ACHN (cell line): ENCODE measurements at regions not wholly inside any gene's neighbourhood (a gene's known extent, or its start where the extent isn't known, plus 50 kb on each side); places are given as distances from the start of the nearest gene placed in this dataset.

Experiments
- DNase-seq: peaks from one replicate; pipeline ENCODE4 v3.0.0-alpha.2; 2015
- in situ Hi-C: cut with HindIII; loops from 2 replicates; pipeline ENCODE4 v1.10.0; 2017; ENCODE audit warnings: low sequenced_read_pairs, low pct_ligation_motif_present, low pct_unique_long_range_greater_than_20kb

DNA sequence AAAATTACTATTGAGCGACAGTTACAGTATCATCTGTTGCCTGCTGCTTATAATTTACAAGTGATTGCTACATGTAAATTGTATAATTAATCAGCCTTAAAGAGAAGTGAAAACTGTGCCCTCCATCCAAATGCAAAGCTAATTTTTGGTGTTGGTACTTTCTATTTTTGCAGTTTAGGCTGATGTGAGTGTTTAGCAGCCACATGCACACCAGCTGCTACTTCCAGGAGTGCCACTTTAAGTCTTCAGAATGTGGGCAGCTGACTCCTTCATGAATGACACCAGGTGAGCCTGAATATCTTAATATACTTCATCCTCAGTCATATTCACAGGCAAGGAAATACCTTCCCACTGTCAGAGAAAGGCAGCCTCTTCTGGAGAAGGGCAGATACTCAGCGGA lies 149.8 kb upstream of the RASGEF1B start:
- DNase-seq, result no peak
- in situ Hi-C loops, result no loop called here

DNA sequence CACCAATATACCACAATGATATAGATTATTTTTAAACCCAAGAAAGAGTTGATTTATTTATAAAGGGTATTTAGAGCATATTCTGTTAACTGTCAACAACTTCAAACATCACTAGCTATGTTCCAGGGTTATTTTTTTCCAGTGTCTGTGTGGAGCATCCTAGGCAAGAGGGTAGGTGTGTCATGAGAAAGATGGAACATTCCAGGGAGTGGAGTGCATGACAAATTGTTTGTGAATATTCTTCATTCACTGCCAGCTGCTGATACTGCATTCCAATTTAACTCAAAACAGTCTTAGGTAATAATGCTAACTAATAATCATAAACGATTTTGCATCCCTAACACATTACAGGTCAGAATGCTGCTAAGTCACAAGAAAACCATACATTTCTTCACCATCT lies 148.7 kb upstream of the RASGEF1B start:
- DNase-seq, result no peak
- in situ Hi-C loops, result no loop called here

DNA sequence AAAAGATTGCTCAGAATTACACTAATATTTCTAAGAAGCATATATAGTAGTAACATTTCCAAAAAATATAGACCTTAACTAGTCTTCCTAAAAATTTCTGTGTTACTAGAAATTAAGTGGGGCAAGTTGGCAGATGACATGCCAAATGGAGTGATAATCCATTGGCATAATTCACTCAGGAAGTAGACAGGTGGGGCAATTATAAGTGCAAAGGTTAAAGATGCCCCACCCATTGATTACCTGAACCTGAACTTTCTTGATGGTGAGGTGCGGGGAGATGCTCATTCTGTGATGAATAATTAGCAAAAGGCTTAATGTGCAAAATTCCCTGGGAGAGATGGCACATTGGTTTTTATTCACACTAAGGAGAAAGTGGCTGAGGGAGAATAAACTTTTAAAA lies 145.8 kb upstream of the RASGEF1B start:
- DNase-seq, result no peak
- in situ Hi-C loops, result no loop called here

DNA sequence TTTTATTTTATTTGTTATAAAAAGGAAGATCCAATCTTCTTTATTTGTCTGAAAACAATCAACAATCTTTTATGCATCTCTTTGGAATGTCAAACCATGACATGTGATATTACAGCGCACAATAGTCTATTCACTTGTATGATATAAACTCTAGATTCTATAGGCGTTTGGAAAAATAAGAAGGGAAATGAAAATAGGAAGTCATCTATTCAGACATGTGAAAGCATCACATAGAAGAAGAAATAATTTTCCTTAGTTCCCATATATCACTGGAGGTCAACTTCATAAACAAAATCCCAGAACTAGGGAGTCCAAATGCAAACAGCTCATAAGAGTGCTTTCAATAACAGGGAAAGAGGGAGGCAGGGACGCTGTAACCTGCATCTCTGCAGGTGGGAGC lies 139.5 kb upstream of the RASGEF1B start:
- DNase-seq, result no peak

DNA sequence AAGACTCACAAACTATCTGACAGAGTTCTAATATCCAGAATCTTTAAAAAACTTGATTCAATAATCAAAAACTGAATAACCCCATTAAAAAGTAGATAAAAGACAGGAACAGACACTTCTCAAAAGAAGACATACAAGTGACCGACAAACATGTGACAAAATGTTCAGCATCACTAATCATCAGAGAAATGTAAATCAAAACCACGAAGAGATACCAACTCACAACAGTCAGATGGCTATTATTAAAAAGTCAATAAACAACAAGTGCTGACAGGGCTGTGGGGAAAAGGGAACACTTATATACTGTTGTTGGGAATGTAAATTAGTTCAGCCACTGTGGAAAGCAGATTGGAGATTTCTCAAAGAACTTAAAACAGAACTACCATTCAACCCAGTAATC lies 138.1 kb upstream of the RASGEF1B start:
- in situ Hi-C loops, result no loop called here

More for the DNA sequence above, 139.5 kb upstream of the RASGEF1B start:
- in situ Hi-C loops, result no loop called here

DNA sequence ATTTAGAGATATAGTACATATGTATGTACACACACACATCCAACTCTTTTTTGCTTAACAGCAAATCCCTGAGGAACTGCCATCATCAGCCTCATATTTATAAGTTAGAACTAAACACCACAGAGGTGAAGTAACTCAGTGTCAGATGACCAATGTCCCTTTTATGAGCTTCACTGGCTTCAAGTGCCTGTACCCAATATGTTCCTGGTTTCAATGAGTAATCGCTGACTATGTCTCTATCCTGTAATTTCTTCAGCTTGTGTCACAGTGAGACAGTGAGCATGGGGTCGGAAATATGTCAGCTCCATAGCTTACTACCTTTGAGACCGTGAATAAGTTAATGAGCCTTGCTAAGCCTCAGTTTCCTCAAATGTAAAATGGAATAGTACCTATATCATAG lies 136.2 kb upstream of the RASGEF1B start:
- no peak for DNase-seq
- in situ Hi-C loops, result no loop called here

More for the DNA sequence above, 138.1 kb upstream of the RASGEF1B start:
- no peak for DNase-seq

DNA sequence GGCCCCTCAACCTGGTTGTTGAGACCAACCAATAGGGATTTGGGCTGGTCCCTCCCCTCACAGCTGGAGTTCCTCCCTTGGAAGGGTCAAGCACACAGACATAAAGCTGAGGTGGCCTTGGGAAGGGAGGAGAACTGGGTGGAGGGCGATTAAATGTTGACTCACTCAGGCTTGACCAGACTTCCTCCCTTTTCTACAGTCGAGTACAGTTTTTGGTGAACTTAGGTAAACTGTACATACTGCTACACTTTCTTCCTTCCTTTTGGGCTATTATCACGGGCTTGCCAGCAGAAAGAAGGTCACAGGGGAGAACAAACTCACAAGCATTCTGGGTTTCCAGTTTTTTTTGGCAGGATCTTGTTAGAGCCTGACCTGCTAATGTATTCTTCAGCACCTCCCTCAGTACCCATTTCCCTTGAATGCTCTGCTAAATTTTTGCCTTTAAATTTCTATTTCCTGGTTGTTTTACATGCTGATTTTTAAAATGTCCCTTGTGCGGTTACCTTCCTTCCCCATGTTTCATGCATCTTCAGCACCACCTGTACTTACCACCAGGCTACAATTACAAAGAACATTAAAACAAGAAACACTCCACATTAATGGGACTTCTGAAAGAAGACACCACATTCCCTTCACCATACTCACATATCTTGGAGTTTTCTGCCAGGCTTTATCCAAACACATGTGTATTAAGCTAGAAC lies 135.2 kb upstream of the RASGEF1B start:
- DNase-seq, result no peak
- in situ Hi-C loops, result no loop called here

DNA sequence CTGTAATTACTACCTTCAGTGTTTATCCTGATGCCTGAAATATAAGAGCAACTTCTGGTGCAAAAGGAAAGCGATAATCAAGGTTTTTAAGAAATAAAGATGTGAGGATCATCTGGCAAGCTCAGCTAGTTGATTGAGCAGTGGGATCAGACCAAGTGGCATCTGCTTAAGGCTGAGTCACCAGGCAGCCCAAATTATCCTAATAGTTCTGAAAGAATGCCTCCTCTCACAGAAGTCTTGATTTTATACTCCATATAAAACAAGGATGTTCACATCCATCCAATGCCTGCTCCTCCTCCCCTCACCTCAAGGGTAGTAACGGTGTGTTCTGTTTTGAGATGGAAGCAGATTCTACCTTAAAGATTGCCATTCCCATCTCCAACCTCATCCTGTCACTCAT lies 134.5 kb upstream of the RASGEF1B start:
- in situ Hi-C loops, result no loop called here

DNA sequence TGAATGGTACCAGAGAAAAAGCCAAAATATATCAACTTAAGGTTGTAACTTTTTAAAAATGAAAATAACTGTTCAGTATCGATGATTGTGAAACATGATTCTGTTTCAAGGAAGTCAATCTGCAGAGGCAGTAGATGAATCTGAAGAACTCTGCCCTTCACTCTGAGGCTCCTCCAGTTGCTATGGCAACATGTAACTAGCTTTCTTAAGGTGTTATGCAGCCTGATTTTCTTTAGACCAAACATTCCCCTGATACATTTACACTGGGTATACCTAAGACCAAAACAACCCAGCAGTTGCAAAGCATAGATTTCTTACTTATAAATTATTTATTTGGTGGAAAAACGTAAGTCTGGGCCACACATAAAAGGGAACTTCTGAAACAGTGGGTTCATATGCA lies 133.6 kb upstream of the RASGEF1B start:
- in situ Hi-C loops, result no loop called here
- no peak for DNase-seq

More for the DNA sequence above, 134.5 kb upstream of the RASGEF1B start:
- no peak for DNase-seq

DNA sequence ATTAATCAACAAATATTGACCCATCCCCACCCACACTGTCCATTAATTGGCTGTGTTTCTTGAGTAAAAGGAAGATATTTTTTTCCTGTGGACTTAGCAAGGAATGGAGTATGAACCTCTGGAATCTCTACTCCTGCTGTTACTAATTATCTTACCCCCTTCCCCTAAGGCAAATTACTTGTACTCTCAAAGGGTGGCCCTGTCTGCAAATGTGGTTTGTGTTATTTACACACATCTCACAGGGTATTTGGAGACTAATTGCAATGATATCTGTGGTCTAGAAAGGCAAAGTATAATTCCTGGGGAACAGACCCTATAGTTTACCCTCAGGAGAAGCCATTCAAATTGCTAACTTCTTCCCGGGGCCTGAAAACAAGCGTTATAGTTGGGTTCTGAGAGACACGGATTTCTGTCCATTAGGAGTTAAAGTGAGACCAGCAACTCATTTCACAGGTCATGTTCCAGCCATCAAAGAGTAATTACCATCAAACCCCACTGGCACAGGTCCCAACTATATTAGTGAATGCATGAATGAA lies 133.0 kb upstream of the RASGEF1B start:
- in situ Hi-C loops, result no loop called here
- DNase-seq, result no peak

DNA sequence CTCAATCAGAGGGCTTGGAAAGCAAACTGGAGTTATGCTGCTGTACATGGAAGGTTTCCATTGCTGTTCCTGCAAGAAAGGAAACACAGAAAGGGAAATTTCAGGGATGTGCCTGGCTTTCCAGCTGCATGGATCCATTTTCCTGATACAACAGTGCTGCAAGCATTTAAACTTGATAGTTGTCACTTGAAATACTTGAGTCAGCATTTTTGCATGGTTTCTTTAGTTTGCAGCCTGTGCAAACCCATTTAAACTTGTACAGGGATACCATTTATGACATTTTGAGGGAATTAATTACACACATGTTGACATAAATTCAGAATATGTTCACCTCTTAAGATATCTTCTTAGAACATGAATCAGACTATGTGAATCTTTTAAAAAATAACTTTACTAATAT lies 131.1 kb upstream of the RASGEF1B start:
- DNase-seq, result no peak
- in situ Hi-C loops, result no loop called here

DNA sequence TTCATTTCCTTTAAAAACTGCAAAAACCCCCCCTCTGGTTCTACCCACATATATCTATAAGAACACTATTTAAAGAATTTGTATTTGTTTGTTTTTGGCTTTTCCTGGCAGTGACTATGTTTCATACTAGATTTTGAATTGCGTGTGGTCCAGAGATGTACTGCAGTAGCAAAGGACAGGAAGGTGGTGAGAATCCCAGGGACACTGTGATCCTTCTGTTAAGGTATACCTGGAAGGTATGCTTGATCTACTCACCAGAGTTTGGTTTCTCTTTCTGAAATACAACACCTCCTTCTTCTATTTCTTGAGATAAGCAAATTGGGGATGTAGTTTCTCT lies 129.6 kb upstream of the RASGEF1B start:
- no peak for DNase-seq
- in situ Hi-C loops, result no loop called here

DNA sequence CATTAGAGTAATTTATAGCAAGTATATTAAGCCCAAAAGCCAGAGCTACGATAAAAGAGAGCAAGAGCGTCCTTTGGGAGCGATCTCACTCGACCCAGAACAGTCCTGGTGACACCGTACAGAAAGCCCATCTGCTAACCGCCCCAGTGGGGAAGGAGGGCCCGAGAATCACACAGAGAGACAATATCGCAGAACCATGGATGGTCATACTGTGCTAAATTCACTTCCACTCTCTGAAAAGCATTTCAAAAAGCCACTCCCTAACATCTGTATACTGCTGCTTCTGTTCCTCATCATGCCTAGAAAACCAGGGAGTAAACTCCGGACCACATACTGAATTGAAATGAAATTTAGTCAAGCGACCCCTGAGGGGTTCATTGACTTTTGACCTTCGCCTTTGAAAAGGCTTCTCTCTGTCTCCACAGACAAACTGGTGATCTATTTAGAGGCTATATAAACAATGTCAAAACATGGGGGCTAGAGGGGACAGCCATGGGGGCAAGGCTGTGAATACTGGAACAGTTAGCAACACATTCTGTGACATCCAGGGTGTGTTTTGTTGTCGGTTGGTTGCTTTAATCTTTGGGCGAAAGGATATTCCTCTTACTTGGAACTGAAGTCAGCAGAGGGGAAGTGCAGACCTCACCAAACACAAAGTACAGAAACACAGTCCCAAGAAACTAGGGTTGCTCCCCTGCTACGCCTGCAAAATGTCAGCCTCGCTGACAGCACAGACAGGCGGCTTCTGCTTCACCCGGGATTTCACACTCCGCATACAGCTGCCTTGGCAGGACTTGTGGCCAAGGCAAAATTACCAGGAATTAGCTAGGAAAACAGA lies 129.0 kb upstream of the RASGEF1B start:
- no peak for DNase-seq
- in situ Hi-C loops, result no loop called here

DNA sequence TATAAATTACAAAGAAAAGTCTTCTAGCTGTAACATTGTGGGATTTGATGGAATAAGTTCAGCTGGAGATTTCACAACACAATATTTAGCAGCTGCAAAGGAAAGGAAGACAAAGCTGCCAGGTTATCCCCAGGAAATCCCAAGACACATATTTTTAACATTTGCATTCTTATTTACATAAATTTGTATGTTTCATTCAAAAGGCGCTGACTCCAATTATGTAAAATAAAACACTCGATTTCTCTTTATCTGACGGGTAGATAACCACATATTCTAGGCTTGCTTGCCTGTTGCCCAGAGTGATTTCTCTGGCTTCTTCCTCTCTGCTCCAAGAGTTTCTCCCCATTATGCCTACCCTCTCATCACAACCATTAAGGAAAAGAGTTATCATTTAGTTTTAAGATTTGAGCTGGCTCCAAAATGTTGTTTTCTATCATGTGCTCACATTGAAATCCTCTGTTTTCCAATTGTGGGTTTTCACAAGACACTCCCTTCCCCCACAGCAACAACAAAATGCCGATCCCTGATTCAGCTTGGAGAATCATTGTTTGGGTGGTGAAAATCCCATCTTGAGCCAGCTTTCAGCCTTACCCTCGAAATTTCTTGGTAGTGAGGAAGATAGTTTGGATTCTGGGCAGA lies 128.2 kb upstream of the RASGEF1B start:
- in situ Hi-C loops, result no loop called here
- DNase-seq, result no peak

DNA sequence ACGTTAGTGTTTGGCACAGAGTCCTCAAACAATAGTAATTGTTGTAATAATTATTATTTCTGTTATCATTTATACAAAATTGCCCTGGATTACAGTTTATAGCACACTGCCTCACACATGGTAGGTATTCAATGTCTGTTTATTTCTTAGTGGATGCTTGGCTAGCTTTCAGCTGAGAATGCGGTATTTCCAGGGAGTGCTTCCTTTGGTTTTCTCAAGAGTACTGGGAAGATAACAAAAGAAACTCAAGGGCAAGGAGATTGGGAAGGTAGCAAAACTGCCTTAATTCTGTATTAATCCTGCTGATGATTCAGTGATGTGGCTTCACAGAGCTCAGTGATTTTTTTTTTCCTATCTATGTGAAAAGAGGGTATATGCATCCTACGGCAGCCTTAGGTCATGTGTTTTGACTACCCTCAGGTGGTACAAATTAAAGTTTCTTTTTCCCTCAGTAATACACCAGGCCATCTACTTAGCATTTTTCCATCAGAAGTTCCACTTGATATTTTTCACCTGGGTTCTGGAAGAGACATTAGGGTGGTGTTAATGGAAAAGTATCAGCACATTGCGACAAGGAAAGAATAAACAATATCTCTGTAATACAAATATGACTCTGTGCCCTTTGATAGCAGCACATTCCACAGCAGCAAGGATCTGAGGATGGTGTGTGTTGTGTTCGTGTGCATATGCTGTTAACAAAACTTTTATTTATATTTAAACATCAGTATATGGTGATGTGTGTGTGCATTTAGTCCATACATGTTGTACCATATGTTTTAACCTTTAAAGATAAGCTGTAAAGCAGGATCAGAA lies 124.3 kb upstream of the RASGEF1B start:
- DNase-seq, result no peak
- in situ Hi-C loops, result no loop called here

DNA sequence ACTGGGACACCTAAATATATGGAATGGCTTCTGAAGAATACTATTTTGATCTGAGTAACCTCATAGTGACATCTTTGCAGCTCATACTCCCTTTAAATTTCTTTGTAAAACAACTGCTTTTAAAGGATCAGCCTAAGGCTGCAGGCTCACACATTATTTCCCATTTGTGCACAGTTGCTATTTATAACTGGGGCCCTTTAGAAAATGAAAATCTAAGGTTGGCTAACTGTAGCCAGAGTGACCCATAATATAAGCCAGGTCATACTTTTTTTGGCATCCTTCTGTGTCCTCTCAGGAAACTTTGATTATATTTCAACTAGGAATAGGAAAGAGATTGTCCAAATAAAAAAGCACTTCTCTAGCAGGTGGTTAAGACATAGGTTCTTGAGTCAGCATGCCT lies 123.6 kb upstream of the RASGEF1B start:
- no peak for DNase-seq
- in situ Hi-C loops, result no loop called here

DNA sequence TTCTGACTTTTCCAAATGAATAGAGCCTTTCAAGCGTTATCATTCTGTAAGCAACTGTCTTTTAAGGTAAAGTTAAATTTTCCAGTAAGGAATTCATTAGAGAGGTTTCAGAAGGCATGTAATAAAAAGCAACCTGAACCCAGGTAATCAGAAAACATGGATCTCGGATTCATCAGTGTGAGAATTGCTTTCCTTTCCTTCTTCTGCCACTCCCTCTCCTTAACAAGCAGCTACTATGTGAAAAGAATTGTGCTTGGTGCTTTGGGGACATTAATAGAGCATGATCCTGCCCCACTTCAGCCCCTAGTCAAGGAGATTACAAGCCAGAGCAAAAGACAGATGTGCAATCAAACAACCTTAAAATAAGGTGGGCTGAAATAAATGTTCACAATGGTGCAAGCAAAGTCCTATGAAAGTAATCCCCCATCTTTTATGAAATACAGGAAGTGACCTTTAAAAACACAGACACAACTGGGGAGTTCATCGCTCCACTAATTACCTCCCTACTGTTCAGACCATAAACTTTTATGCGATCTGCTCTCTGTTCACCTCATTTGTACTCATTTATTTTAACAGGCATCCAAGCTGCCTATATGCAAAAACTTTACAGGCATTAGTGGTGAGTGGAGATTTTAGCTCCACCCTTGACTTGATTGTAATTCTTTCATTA lies 122.9 kb upstream of the RASGEF1B start:
- DNase-seq, result no peak
- in situ Hi-C loops, result no loop called here

DNA sequence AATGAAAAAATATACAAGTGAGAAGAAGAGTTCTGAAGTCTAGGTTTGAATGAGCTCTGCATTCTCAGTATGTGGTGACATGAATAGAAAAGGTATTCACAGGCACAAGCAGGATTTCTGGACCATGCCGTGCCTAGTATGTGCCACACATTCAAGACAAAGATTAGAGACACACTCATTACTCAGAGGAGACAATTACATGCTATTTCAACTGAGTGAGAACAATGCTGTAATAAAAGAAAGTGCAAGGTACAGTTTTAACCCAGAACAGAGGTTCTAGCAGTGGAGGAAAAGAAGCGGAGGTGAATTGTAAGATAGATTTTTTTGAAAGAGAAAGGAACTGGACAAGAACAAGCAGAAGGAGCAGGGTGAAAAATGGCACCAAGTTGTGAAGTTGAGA lies 121.0 kb upstream of the RASGEF1B start:
- no peak for DNase-seq
- in situ Hi-C loops, result no loop called here
